ENCODE measurements at regions not wholly inside any gene's neighbourhood (a gene's known extent, or its start where the extent isn't known, plus 50 kb on each side); places are given as distances from the start of the nearest gene placed in this dataset.

DNA sequence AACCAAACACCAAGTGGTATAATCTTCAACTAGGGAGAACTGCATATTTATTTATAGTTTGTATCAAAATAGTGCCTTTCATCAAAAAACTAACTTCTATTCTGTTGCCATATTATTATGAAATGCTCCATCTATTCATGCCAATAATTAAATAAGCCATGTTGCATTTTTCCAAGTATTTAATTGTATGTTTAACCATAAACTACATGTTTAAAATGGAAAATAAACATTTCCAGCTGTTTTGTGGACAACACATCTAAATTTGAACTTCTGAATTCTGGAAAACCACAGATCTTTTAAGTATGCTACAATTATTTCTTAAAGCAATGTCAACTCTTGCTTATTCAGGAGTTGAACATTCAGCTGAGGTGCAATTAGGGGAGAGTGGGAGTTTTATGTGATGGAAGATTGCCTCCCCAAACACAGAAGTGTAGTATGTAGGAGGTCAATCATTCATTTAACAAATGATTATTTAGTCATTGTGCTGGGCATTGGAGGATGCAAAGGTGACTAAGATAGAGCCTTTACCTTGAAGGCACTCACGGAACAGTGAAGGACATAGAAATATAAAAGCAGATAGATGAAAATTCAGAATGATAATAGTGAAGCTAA lies 80.7 kb upstream of the PPP1R3C start:
- Mint-ChIP-seq H3K27ac (no peak overlapping the region), H3K4me3 (no peak overlapping the region), H3K27me3 (peaks cover 28% of the 10 kb centered on the region), H3K4me1 (peaks cover 3% of the 10 kb centered on the region), H3K9me3 (ENCODE audit: insufficient read depth) (peaks cover 3% of the 10 kb centered on the region)
- Histone ChIP-seq H3K36me3 (replicated peaks in 1 of 2; ENCODE audit: control extremely low read depth in 1 of 2, control insufficient read depth in 1 of 2, extremely low read depth in 1 of 2, insufficient read depth in 2 of 2, low read length in 1 of 2) (no peaks in the 10 kb centered on the region), H4K20me1 (ENCODE audit: control insufficient read depth, insufficient read depth, low read length, poor library complexity, severe bottlenecking) (no peaks in the 10 kb centered on the region), H3K9ac (ENCODE audit: low read length) (no peak overlapping the region), H3K27me3 (replicated peaks in 1 of 4; ENCODE audit: control extremely low read depth in 1 of 4, control insufficient read depth in 3 of 4, insufficient read depth in 4 of 4, low read length in 3 of 4) (peaks cover 0 to under 1% (median 0%) of the 10 kb centered on the region in 4 experiments), H3K4me2 (replicated peaks; ENCODE audit: low read depth, low read length, poor library complexity, severe bottlenecking) (no peak overlapping the region), H3K4me1 (ENCODE audit: control insufficient read depth in 2 of 2, insufficient read depth in 2 of 2, low read length in 2 of 2) (no peaks in the 10 kb centered on the region), H3K79me2 (ENCODE audit: control insufficient read depth, insufficient read depth, low read length) (no peaks in the 10 kb centered on the region), H3K27ac (ENCODE audit: low read length in 2 of 2) (no peak overlapping the region), H2AFZ (ENCODE audit: insufficient read depth, low read depth, low read length, poor library complexity, severe bottlenecking) (no peak overlapping the region), H3K9me3 (ENCODE audit: control extremely low read depth in 1 of 3, control insufficient read depth in 2 of 3, insufficient read depth in 1 of 3, low read length in 2 of 3) (no peaks in the 10 kb centered on the region), H3K4me3 (ENCODE audit: control extremely low read depth in 1 of 5, extremely low read depth in 1 of 5, insufficient read depth in 1 of 5, low read depth in 2 of 5, low read length in 4 of 5) (no peak overlapping the region)
- intact Hi-C loops (cut with micrococcal nuclease): no loop called here
- no CpG with 5 or more reads among the region's 1 CpG for WGBS (ENCODE audit: insufficient coverage)
- ATAC-seq (ENCODE audit: low read depth) (no peak), DNase-seq (no peak)
- POLR2A ChIA-PET: no interaction called here
- TF ChIP-seq EZH2 (IDR thresholded peaks at IDR 0.05; ENCODE audit: borderline replicate concordance, insufficient read depth, low read depth, low read length, poor library complexity, severe bottlenecking): no peak
- no peak for TF ChIP-seq CTCF (IDR thresholded peaks at IDR 0.05)
- CTCF ChIA-PET: no interaction called here

DNA sequence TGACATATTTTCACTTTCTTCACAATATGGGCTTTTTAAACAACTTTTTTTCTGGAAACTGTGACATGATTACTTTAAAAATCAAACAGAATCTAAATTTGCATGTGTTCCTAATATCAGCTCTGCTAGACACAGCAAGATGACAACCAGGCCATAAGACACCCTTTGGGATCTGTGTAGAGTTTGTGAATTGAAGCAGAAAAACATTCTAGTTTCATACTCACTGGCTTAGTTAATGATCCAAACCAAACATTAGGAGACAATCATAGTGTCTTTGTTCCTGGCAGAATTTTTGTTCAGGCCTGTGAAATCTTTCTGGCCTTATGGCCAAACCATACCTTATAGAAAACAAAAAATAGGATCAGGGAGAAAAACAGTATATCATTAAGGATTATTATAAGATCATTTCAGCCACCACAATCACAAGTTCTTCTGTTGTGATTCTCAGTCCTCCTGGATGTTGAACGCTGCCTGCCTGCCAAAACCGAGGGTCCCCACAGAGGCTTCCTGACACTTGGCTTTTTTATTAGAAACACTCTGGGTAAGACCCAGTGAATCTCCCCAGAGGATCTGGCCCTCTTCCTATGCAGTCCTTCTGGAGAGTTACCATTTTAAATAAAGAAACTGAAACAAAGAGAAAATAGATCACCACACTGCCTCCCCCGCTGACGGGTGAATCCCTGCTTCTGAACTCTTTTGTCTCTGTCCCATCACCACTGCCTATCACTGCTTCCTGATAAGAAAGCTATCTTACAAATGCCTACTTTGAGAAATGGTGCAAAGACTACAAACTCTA lies 79.2 kb upstream of the PPP1R3C start:
- Histone ChIP-seq H3K27ac (ENCODE audit: low read length in 2 of 2) (no peak overlapping the region), H3K9me3 (ENCODE audit: control extremely low read depth in 1 of 3, control insufficient read depth in 2 of 3, insufficient read depth in 1 of 3, low read length in 2 of 3) (no peaks in the 10 kb centered on the region), H3K9ac (ENCODE audit: low read length) (no peak overlapping the region), H3K4me2 (replicated peaks; ENCODE audit: low read depth, low read length, poor library complexity, severe bottlenecking) (no peak overlapping the region), H3K4me3 (ENCODE audit: control extremely low read depth in 1 of 5, extremely low read depth in 1 of 5, insufficient read depth in 1 of 5, low read depth in 2 of 5, low read length in 4 of 5) (no peak overlapping the region), H3K36me3 (replicated peaks in 1 of 2; ENCODE audit: control extremely low read depth in 1 of 2, control insufficient read depth in 1 of 2, extremely low read depth in 1 of 2, insufficient read depth in 2 of 2, low read length in 1 of 2) (no peaks in the 10 kb centered on the region), H3K4me1 (ENCODE audit: control insufficient read depth in 2 of 2, insufficient read depth in 2 of 2, low read length in 2 of 2) (no peaks in the 10 kb centered on the region), H3K27me3 (replicated peaks in 1 of 4; ENCODE audit: control extremely low read depth in 1 of 4, control insufficient read depth in 3 of 4, insufficient read depth in 4 of 4, low read length in 3 of 4) (no peaks in the 10 kb centered on the region), H2AFZ (ENCODE audit: insufficient read depth, low read depth, low read length, poor library complexity, severe bottlenecking) (peak overlapping the region; percentile 6), H3K79me2 (ENCODE audit: control insufficient read depth, insufficient read depth, low read length) (no peaks in the 10 kb centered on the region), H4K20me1 (ENCODE audit: control insufficient read depth, insufficient read depth, low read length, poor library complexity, severe bottlenecking) (no peaks in the 10 kb centered on the region)
- no peak for TF ChIP-seq CTCF (IDR thresholded peaks at IDR 0.05)
- no peak for TF ChIP-seq EZH2 (IDR thresholded peaks at IDR 0.05; ENCODE audit: borderline replicate concordance, insufficient read depth, low read depth, low read length, poor library complexity, severe bottlenecking)
- DNase-seq (no peak), ATAC-seq (ENCODE audit: low read depth) (no peak)
- H3K9me3 Mint-ChIP-seq (ENCODE audit: insufficient read depth): peaks cover 3% of the 10 kb centered on the region
- peaks cover 3% of the 10 kb centered on the region for H3K4me1 Mint-ChIP-seq
- WGBS (ENCODE audit: insufficient coverage): 56% methylated on average over 4 of the region's 4 CpGs
- CTCF ChIA-PET: no interaction called here
- intact Hi-C loops (cut with micrococcal nuclease): no loop called here
- H3K4me3 Mint-ChIP-seq: no peak overlapping the region
- peaks cover 26% of the 10 kb centered on the region for H3K27me3 Mint-ChIP-seq
- no peak overlapping the region for H3K27ac Mint-ChIP-seq
- POLR2A ChIA-PET: no interaction called here
